ENCODE measurements at regions not wholly inside any gene's neighbourhood (a gene's known extent, or its start where the extent isn't known, plus 50 kb on each side); places are given as distances from the start of the nearest gene placed in this dataset.
A peak's percentile ranks its signal among the peaks of the same experiment; 100 is the strongest.

GRCh38 chr10:108784534-108784933 is 1138.8 kb downstream of the XPNPEP1 start:
- no peak for DNase-seq (ENCODE audit: low spot score)

DNA sequence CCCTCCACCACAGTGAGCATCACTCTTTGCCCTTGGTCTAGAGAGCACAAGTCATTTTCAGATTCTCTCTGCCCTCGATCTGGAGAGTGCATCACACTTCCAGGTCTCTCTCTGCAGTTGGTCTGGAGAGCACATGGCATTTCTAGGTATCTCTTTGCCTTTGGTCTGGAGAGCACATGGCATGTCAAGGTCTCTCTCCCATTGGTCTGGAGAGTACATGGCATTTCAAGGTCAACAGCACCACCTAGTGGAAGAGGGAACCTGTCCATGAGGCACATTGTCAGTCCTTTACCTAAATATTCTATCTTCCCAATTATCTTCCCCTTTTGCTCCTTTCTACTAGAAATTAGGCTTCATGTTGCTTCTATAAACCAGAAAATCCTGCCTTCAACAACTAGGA is 1139.4 kb downstream of the XPNPEP1 start:
- DNase-seq (ENCODE audit: low spot score): peak; percentile 75

GRCh38 chr10:108782411-108782810 is 1140.9 kb downstream of the XPNPEP1 start:
- peak; percentile 24 for DNase-seq (ENCODE audit: low spot score)

DNA sequence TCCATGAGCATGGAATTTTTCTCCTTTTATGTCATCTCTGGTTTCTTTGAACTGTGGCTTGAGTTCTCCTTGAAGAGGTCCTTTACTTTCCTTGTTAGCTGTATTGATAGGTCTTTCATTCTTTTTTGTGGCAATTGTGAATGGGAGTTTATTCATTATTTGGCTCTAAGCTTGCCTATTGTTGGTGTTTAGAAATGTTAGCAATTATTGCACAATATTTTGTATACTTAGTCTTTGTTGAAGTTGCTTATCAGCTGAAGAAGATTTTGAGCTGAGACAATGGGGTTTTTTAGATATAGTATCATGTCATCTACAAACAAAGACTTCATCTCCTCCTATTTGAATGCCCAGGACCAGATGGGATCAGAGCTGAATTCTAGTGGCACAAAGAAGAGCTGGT is 1143.8 kb downstream of the XPNPEP1 start:
- DNase-seq (ENCODE audit: low spot score): no peak

GRCh38 chr10:108775911-108776475 is 1147.3 kb downstream of the XPNPEP1 start:
- no peak for DNase-seq (ENCODE audit: low spot score)

GRCh38 chr10:108771106-108771505 is 1152.2 kb downstream of the XPNPEP1 start:
- DNase-seq (ENCODE audit: low spot score): no peak

GRCh38 chr10:108765794-108766193 is 1157.5 kb downstream of the XPNPEP1 start:
- DNase-seq (ENCODE audit: low spot score): no peak

DNA sequence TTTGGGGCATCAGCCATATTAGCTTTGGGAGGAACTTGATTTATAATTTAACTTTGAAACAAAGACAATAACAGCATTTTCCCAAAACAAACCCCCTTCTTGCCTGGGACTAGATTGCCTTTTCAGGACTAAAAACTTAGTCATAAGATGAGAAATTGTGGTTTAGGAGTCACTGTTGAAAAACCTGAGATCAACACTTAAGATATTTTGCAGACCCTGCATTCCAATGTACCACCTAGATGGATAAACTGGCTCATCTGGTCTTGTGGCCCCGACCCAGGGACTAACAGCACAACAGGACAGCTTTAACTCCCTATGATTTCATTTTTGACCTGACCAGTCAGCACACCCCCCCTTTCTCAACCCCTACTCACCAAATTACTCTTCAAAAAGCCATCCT is 1165.4 kb downstream of the XPNPEP1 start:
- peak; percentile 81 for DNase-seq (ENCODE audit: low spot score)

GRCh38 chr10:108755646-108756045 is 1167.7 kb downstream of the XPNPEP1 start:
- DNase-seq (ENCODE audit: low spot score): peak; percentile 92

- no peak for DNase-seq (ENCODE audit: low spot score)
Observed at GRCh38 chr10:108753326-108753725, 1170.0 kb downstream of the XPNPEP1 start.

GRCh38 chr10:108749042-108749441 is 1174.3 kb downstream of the XPNPEP1 start:
- no peak for DNase-seq (ENCODE audit: low spot score)

DNA sequence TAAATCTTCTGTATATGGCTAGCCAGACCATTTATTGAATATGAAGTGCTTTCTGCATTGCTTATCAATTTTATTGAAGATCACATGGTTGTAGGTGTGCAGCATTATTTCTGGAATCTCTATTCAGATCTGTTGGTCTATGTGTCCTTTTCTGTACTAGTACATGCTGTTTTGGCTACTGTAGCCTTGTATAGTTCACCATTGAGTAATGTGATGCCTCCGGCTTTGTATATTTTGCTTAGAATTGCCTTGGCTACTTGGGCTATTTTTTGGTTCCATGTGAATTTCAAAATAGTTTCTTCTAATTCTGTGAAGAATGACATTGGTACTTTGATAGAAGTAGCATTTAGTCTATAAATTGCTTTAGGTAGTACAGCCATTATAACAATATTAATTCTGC is 1187.2 kb downstream of the XPNPEP1 start:
- DNase-seq (ENCODE audit: low spot score): no peak

- DNase-seq (ENCODE audit: low spot score): peak; percentile 77
Observed at GRCh38 chr10:108735380-108735779, 1187.9 kb downstream of the XPNPEP1 start.

GRCh38 chr10:108721874-108722273 is 1201.4 kb downstream of the XPNPEP1 start:
- DNase-seq (ENCODE audit: low spot score): no peak

DNA sequence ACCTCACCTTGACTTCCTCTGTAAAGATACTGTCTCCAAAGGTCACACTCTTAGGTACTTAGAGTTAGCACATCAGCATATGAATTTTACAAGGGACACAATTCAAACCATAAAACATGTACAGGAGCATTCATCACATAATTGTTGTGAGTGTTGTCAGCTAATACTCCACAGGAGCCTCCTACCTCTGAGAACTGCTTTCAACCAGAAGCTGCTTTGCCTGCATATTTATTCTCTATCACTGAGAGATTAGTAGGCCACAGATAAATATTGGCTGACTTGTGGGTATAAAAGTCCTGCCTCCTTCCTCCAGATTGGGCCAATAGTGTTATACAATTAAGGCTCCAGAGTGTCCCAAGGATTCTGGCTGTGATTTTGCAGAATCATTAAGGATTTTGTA is 1207.0 kb downstream of the XPNPEP1 start:
- no peak for DNase-seq (ENCODE audit: low spot score)

- DNase-seq (ENCODE audit: low spot score): peak; percentile 33
Observed at GRCh38 chr10:108709927-108710722, 1213.2 kb downstream of the XPNPEP1 start.

GRCh38 chr10:108708363-108708762 is 1214.9 kb downstream of the XPNPEP1 start:
- no peak for DNase-seq (ENCODE audit: low spot score)

GRCh38 chr10:108696792-108697477 is 1226.4 kb downstream of the XPNPEP1 start:
- no peak for DNase-seq (ENCODE audit: low spot score)

GRCh38 chr10:108691126-108691525 is 1232.2 kb downstream of the XPNPEP1 start:
- DNase-seq (ENCODE audit: low spot score): no peak

- no peak for DNase-seq (ENCODE audit: low spot score)
Observed at GRCh38 chr10:108690530-108690929, 1232.8 kb downstream of the XPNPEP1 start.

GRCh38 chr10:108689891-108690290 is 1233.4 kb downstream of the XPNPEP1 start:
- no peak for DNase-seq (ENCODE audit: low spot score)

- DNase-seq (ENCODE audit: low spot score): no peak
Observed at GRCh38 chr10:108688314-108688713, 1235.0 kb downstream of the XPNPEP1 start.

- DNase-seq (ENCODE audit: low spot score): no peak
Observed at GRCh38 chr10:108685863-108686531, 1237.3 kb downstream of the XPNPEP1 start.

Data from kidney tubule cell (primary cell).